NCI-H2029 treated with DMSO at 0.1 percent for 48 hours (cell line): ENCODE measurements at regions not wholly inside any gene's neighbourhood (a gene's known extent, or its start where the extent isn't known, plus 50 kb on each side); places are given as distances from the start of the nearest gene placed in this dataset.

Source experiments
- DNase-seq: peaks from one replicate; lab custom pipeline; 2025; lab: John Stamatoyannopoulos, UW

GRCh38 chr6:21381331-21381963, 212.1 kb upstream of the SOX4 start:
- DNase-seq: no peak

GRCh38 chr6:21382821-21383449, 210.6 kb upstream of the SOX4 start:
- no peak for DNase-seq

DNA sequence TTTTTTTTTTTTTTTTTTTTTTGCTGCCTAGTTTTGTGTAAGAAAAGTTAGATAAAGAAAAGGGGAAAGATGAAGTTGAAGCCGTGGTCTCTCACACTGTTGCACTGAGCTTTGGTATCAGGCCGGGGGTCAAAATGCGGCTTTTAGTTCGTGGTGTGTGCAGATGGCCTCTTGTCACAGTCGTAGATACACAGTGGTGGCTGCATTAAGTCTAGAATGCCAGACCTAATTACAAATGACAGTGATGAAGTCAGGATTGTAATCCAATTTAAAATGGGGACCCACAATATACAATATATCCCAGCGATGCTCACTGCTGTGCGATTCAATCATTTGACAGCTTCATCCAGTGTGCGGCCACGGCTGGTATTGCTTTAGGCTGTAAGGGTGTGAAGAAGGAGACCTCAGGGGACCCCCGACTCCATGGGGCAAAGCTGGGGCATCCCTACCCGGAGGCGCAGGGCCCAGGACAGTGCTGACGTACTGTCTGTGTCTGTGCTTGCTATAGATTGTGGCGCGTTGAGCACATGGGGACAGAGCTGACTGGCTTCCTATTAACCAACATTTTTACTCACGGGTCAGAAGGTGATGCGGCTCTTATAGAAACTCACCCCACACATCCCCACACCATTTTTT, 210.0 kb upstream of the SOX4 start:
- no peak for DNase-seq

- no peak for DNase-seq
Measured at GRCh38 chr6:21384216-21384615, 209.3 kb upstream of the SOX4 start.

GRCh38 chr6:21386744-21387143, 206.8 kb upstream of the SOX4 start:
- DNase-seq: no peak

GRCh38 chr6:21390532-21391213, 202.9 kb upstream of the SOX4 start:
- no peak for DNase-seq

DNA sequence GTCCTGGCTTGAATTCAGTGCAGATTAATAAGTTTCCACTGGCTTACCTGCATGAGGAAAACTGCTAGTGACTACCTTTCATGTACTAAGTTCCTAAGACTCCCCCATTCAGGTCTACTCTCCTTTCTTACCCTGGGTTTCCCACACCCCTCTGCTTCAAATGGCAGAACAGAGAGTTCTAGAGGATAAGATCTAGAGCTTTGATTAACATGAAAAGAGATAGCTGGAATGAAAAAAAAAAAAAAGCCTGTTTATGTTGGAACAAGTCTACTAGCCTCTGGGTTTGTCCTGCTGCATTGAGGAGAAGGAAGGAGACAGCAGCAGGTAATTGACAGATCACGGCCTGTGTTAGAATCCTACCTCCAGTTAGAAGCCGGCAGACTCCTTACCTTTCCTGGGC, 201.4 kb upstream of the SOX4 start:
- DNase-seq: no peak

GRCh38 chr6:21393441-21394165, 199.9 kb upstream of the SOX4 start:
- DNase-seq: no peak

DNA sequence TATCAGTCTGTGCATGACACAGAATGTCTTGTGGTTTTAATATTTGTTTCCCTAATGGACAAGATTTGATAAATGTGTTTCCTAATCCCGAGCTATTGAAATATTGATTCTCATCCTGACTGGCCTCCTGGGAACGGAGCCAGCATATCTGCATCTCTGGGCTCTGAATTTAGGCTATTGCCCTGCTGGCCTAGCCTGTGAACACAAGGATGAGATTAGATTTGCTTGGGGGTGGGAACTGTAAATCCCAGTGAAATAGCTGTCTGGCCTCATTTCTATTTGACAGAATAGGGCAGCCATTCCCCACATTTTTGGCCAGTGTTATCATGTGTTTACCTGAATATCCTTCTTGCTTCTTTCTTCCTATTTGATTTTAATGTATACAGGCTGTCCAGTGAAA, 198.4 kb upstream of the SOX4 start:
- no peak for DNase-seq

- no peak for DNase-seq
Measured at GRCh38 chr6:21396313-21396712, 197.2 kb upstream of the SOX4 start.

DNA sequence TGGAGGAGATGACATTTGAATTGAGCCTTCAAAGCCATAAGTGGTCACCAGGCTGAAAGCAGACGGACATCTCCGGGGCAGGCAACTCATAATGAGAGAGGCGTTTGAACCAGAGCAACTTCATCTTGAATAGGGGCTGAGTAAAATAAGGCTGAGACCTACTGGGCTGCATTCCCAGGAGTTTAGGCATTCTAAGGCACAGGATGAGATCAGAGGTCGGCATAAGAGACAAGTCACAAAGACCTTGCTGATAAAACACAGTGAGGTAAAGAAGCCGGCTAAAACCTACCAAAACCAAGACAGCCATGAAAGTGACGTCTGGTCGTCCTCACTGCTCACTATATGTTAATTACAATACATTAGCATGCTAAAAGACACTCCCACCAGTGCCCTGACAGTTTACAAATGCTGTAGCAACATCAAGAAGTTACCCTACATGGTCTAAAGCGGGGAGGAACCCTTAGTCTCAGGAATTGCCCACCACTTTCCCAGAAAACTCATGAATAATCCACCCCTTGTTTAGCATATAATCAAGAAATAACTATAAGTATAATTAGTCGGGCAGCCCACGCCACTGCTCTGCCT, 194.7 kb upstream of the SOX4 start:
- no peak for DNase-seq

DNA sequence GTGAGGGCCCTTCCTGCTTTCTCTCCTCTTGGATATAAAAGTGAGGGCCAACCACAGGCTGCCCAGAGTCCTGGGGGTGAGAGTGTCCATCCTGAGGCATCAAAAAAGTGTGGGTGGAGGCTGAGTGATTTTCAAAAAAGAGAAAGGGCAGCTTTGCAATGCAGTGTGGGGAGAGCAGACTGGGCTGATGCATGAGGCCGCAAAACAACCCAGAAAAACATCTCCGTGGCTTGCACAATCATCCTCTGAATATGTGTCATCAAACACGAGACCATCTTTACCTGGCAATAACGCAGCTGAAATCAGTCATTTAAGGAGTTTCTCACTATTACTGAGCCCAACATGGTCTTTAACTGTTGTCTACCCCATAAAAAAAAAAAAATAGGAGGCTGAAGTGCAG, 191.2 kb upstream of the SOX4 start:
- no peak for DNase-seq

- no peak for DNase-seq
Measured at GRCh38 chr6:21404577-21404976, 189.0 kb upstream of the SOX4 start.

DNA sequence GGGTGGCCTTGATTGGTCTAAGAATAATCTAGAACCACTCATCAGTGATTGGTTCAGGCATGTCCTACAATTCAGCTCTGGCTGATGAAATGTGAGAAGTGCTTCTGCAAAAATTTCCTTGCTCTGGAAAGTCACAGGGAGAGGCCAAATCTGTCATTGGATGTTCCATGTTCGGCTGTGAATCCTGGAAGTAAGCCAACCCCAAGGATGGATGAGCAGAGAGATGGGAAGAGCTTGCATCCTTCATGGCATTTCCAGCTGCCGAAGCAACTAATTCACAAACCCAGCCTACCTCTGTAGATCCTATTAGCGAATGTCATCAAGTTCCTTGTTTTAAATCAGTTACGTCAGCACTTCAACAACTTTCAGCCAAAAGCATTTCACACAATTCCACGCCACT, 187.2 kb upstream of the SOX4 start:
- DNase-seq: no peak

GRCh38 chr6:21409231-21409630, 184.3 kb upstream of the SOX4 start:
- DNase-seq: no peak

- DNase-seq: no peak
Measured at GRCh38 chr6:21413428-21413827, 180.1 kb upstream of the SOX4 start.

GRCh38 chr6:21414065-21414464, 179.5 kb upstream of the SOX4 start:
- DNase-seq: no peak

- no peak for DNase-seq
Measured at GRCh38 chr6:21420146-21420878, 173.2 kb upstream of the SOX4 start.

GRCh38 chr6:21420926-21421325, 172.6 kb upstream of the SOX4 start:
- no peak for DNase-seq

DNA sequence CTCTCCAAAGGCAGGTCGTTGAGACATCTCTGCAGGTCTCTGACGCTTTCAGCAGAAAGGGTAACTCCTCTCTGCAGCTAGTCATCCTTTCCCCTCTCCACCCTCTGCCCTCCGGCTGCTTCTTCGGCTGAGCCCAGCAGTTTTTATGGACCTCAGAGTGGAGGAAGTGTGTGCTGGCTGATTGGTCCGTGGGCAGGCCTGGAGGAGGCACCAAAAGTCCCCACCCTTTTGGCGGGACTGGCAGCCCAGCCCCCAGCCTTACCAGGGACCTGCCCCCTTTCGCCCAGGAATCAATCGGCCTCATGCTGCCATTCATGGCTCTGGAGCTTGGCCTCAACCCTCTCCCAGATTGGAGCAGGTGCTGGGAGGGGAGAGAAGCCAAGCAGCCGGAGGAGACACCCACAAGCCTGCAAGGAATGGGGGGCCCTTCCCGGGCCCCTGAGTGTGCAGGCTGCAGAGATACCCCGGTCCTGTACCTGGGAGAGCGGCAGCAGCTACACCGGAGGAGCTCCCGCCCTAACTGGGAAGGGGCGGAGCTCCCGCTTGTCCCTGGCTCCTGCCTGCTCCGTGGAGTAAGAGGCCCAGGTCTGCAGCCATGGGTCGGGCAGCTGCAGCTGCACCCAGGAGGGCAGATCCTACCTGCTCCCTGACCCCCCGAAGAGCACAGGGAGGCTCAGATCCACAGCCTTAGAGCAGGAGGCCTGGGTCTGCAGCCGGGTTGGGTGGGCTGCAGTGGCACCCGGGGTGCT, 170.3 kb upstream of the SOX4 start:
- no peak for DNase-seq
